Lower leg skin (tissue), 3 donors: ENCODE measurements at regions not wholly inside any gene's neighbourhood (a gene's known extent, or its start where the extent isn't known, plus 50 kb on each side); places are given as distances from the start of the nearest gene placed in this dataset.

Experiments
- POLR2A ChIP-seq, 2 donors: fragments of 450-650 bp; IDR thresholded peaks; one replicate each; pipeline ENCODE4 v1.6.1; 2016 to 2017; ENCODE audit warnings: antibody characterized with exemption in 2 of 2, mild to moderate bottlenecking in 1 of 2, moderate library complexity in 1 of 2
- TF ChIP-seq, protein P1 (sequence below), 3 donors: fragments of 450-650 bp; IDR thresholded peaks; one replicate each; pipeline ENCODE4 v1.5.1; 2016; ENCODE audit warnings: antibody characterized with exemption in 3 of 3, mild to moderate bottlenecking in 3 of 3, moderate library complexity in 2 of 3

GRCh38 chr19:57025491-57025890, 94.3 kb upstream of the USP29 start:
- no peak for TF ChIP-seq POLR2A (IDR thresholded peaks at IDR 0.05)
- TF ChIP-seq, protein P1, sequence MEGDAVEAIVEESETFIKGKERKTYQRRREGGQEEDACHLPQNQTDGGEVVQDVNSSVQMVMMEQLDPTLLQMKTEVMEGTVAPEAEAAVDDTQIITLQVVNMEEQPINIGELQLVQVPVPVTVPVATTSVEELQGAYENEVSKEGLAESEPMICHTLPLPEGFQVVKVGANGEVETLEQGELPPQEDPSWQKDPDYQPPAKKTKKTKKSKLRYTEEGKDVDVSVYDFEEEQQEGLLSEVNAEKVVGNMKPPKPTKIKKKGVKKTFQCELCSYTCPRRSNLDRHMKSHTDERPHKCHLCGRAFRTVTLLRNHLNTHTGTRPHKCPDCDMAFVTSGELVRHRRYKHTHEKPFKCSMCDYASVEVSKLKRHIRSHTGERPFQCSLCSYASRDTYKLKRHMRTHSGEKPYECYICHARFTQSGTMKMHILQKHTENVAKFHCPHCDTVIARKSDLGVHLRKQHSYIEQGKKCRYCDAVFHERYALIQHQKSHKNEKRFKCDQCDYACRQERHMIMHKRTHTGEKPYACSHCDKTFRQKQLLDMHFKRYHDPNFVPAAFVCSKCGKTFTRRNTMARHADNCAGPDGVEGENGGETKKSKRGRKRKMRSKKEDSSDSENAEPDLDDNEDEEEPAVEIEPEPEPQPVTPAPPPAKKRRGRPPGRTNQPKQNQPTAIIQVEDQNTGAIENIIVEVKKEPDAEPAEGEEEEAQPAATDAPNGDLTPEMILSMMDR (IDR thresholded peaks at IDR 0.05): no peak
